IMR-90 (cell line): ENCODE measurements at regions not wholly inside any gene's neighbourhood (a gene's known extent, or its start where the extent isn't known, plus 50 kb on each side); places are given as distances from the start of the nearest gene placed in this dataset.

Experiments used
- FOS ChIP-seq: fragments of 150-350 bp; IDR thresholded peaks from 2 replicates; pipeline ENCODE4 v1.6.1; 2016; ENCODE audit warnings: low read depth, low read length
- RFX5 ChIP-seq: IDR thresholded peaks from 2 replicates; pipeline ENCODE4 v1.8.0; 2012; ENCODE audit warnings: low read depth, mild to moderate bottlenecking, low read length, moderate library complexity
- TF ChIP-seq, protein P1 (sequence below): conservative IDR thresholded peaks from 2 replicates; pipeline ENCODE4 v1.5.1; 2012; ENCODE audit warnings: mild to moderate bottlenecking, low read depth, low read length, improper control_type of control experiment

DNA sequence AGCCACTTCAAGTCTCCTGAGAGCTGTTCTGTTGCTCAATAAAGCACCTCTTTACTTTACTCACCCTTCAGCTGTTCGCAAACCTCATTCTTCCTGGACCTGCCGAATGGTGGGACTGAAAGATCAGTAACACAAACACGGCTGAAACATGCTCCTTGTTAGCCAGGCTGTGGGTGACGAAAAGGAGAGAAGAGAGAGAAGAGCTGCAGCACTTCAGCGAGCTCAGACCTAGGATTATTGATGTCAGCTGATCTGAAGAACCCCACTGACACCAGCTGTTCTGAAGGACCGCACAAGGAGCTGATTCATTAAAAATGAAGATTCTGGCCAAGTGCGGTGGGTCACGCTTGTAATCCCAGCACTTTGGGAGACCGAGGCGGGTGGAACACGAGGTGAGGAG is 2020.0 kb upstream of the ADGRL3 start:
- TF ChIP-seq, protein P1, sequence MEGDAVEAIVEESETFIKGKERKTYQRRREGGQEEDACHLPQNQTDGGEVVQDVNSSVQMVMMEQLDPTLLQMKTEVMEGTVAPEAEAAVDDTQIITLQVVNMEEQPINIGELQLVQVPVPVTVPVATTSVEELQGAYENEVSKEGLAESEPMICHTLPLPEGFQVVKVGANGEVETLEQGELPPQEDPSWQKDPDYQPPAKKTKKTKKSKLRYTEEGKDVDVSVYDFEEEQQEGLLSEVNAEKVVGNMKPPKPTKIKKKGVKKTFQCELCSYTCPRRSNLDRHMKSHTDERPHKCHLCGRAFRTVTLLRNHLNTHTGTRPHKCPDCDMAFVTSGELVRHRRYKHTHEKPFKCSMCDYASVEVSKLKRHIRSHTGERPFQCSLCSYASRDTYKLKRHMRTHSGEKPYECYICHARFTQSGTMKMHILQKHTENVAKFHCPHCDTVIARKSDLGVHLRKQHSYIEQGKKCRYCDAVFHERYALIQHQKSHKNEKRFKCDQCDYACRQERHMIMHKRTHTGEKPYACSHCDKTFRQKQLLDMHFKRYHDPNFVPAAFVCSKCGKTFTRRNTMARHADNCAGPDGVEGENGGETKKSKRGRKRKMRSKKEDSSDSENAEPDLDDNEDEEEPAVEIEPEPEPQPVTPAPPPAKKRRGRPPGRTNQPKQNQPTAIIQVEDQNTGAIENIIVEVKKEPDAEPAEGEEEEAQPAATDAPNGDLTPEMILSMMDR: no peak
- TF ChIP-seq RFX5 (no peak), FOS (no peak)
